Lung microvascular endothelial cell (primary cell): ENCODE measurements at regions not wholly inside any gene's neighbourhood (a gene's known extent, or its start where the extent isn't known, plus 50 kb on each side); places are given as distances from the start of the nearest gene placed in this dataset.

Source experiments
- DNase-seq, 2 donors: peaks; one replicate each; pipeline versions ENCODE4 v3.0.0 to v3.0.0-alpha.2; 2010; ENCODE audit warnings: low read depth in 2 of 2

DNA sequence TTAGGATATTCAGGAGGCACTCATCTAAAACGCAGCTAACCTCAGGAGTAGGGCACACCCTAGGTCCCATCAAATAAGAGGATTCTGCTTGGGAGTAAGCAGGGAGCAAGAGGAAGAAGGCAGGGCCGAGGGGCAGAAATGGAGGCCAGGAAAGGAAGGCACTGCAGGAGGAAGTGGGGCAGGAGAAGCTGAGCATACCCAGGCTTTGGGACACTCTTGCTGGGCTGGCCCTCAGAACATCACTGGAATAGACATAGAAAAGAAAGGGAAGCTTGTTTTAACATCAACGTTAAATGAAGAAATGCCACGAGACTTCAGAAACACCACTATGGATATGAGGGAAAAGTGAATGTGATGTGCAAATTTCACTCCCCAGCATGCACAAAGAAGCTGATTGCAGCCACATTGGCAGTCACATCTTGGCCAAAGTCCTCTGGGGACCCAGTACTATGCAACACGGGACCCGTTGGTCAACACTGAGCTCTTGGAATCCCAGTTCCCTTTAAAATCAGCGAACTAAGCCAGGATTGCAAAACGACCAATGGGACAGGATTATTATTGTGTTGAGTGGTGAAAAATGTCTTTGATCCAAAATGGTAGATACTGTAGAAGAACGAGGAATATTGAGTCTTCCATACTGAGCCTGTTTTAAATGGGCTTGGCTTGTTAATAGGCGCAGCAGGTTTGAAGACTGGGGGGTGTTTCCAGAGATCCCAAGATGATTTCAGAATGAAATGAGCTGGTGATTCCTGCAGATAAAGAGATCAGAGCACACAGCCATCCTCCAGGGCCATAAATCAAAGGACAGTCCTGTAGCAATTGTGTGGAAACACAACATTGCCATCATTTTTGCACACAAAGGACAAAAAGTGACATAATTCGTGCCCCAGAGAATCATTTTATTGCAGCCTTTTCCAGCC lies 152.4 kb downstream of the TOMM20 start:
- no peak for DNase-seq

DNA sequence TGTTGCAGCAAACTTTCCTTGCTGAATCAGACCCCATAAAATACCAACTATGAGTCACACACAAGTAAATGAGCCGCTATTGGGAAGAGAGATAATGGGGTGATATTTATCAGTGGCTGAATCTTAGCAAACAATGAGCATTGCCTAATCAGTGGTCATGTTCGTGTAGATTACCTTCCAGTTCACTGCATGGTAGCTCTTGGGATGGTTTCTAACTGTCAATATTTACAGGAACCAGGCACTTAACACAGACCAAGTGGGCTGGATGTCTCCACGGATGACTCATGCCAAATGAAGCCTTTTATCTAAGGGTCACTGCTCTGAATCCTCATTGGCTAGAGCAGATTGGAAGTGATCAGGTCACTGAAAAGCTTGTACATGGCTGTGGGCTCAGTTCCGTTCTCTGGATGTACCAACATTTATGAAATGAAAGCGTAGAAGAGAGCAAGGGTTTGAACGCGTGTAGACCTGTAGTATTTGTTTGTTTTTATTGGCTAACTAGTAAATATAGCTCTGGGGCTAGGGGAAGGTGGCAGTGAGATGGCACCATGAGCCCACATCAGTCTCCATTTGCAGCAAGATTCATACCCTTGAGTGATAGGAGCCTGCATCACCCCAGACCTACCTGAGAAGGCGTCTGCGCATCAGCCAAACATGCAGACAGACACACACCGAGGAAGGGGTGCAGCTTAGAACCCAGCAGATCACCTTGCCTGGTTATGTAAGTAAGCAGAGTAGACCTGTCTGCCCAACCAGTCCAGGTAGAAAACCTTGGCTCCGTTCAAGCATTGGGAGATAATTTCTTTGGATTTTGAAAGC lies 153.3 kb downstream of the TOMM20 start:
- DNase-seq = peak; percentile 76 to 91

- no peak for DNase-seq
Measured at GRCh38 chr1:234973426-234974250, 155.0 kb downstream of the TOMM20 start.

- no peak for DNase-seq
Measured at GRCh38 chr1:234972411-234973191, 156.0 kb downstream of the TOMM20 start.

DNA sequence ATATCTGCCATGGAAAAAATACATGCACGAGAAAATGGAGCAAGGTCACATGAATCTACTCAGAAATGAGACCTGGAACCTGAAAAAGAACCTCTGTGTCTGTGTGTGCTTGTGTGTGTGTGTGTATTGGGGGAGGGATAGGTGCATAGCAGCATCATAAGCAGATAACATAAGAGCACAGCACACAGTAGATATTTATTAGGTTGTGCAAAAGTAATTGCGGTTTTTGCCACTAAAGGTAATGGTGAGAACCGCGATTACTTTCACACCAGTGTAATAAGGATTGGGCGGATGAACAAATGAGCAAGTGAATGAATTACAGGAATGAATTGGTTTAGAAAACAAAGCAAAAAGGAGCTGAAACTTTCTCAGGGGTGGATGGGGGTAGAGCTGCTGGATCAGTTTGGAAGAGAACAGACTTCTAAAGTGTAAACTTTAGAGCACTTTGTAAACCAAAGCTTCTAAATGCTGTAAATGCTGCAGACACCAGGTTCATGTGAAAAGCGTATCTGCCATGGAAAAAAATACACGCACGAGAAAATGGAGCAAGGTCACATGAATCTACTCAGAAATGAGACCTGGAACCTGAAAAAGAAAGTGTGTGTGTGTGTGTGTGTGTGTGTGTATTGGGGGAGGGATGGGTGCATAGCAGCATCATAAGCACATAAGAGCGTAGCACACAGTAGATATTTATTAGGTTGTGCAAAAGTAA lies 156.9 kb downstream of the TOMM20 start:
- no peak for DNase-seq

DNA sequence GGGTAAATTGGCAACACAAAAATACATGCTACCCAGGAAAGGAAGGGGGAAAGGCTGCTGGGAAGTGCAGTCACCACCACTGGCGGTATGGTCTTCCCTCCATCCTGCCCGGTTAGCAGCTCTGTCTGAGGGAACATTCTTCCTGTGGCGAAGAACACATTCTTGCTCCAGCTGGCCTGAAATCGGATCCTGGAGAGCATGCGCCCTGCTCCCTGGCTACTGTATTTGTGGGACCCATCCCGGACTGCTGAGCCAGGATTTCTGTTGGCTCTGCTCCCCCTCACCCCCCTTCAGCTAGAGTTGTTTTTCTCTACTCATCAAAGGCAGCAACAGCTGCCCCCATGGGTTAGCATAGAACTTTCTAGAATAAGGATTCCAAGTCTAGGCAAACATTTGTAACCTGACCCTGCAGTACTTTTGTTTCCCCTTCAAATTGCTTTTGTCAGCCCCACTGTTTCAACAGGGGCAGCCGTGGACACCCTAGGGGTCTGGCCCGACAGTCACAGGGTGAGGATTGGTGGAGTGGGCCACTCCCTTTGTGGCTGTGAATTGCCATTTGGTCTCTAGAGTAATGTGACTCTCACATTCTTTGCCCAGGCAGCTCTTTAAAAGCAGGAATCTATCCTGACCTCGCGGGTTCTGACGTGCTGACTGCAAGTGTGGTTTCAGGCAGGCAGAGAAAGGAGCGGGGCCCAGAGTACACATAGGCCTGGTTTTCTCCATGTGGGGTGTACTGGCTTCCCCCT lies 157.7 kb downstream of the TOMM20 start:
- peak; percentile 57 to 61 for DNase-seq

GRCh38 chr1:234970401-234970730 lies 158.3 kb downstream of the TOMM20 start:
- no peak for DNase-seq

- peak; percentile 67 to 68 for DNase-seq
Measured at GRCh38 chr1:234969581-234970400, 158.8 kb downstream of the TOMM20 start.

DNA sequence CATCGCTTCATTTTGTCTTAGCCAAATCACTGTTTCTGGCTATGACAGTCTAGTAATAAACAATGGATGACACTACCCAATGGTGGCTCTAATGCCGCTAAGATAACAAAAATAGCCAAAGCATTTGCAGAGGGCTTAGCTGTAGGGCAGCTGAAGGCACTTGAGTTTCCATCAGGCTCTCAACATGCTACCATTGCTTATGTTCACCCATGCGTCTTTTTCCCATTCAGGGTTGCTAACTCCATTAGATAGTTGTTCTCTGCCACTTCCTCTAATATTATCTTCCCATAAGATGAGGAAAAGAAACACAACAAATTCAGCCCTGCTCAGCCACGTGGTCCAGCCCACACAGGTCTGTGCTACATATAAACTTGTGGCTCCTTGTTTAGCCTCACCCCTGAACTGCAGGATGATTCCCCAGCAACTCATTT lies 159.6 kb downstream of the TOMM20 start:
- no peak for DNase-seq

DNA sequence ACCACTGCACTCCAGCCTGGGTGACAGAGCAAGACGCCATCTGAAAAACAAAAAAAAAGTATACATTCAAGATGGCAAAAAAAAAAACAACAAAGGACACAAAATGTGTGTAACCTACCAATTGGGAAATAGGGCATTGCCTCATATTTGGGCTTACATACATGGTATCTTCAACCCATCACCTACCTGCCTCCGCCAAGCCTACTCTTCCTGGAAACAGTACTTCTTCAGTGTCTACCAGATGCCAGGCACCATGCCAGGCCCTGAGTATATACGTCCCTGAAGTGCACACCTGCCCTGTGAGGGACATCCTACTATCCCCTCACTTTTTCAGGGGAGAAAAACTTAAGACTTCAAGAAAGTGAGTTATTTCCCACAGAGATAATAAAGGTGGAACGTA lies 160.2 kb downstream of the TOMM20 start:
- DNase-seq = no peak

GRCh38 chr1:234967121-234967520 lies 161.5 kb downstream of the TOMM20 start:
- no peak for DNase-seq

DNA sequence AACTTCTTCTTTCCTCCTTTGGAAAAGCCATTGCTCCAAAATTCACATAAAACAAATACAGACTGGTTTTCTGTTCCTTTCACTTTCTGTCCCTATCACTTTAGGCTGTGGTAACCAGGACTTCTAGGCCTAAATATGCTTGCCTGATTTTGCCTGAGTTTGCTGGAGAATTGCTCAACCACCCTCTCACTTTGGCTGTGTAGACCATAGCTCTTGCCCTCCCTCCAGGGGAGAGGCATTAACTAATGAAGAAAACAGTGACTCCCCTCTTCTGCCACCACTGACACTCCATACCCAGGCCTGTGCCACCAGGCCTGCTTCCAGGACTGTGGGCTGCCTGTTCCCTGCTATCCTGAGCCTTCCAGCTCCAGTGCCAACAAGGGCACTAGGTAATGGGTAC lies 163.5 kb downstream of the TOMM20 start:
- no peak for DNase-seq

- DNase-seq = peak in 1 of 2 donors; percentile 24
Measured at GRCh38 chr1:234963904-234964702, 164.5 kb downstream of the TOMM20 start.

DNA sequence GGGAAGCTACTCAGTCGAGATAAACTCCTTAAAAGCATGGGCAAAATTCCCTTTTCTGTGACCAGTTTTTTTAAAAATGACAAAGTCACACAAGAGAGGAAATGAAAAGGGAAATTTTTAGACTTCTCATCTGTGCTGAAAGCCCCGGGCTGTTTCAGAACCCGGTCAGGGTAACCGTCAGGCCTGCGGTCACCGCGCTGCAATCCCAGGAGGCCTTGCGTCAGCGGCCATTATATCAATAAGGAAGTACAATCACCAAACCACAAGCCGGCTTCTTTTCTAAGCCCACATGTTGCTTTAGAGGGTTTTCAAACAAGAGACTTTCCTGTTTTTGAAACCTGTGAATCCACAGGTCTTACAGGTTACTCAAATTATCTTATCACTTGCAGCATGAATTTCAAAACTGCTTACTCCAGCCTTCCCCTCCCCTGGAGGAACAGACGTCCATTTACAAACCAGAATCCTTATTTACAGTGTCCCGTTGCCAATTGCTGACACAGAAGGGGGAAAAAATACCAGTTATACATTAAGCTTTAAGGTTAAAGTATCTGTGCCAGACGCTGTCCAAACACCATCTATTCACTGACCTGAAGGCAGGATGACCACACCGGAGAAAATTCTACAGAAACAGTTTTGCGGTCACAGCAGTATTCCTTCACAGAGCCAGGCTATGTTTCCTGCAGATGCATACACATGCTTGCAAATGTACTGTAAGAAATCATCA lies 165.3 kb downstream of the TOMM20 start:
- DNase-seq = peak in 1 of 2 donors; percentile 41

- no peak for DNase-seq
Measured at GRCh38 chr1:234962340-234962989, 166.2 kb downstream of the TOMM20 start.
